Neural progenitor cell (in vitro differentiated cells): ENCODE measurements at regions not wholly inside any gene's neighbourhood (a gene's known extent, or its start where the extent isn't known, plus 50 kb on each side); places are given as distances from the start of the nearest gene placed in this dataset.
A peak's percentile ranks its signal among the peaks of the same experiment; 100 is the strongest.

Source experiments
- DNase-seq: peaks from one replicate; pipeline ENCODE4 v3.0.0-alpha.2; 2016; ENCODE audit warnings: low spot score
- H2AFZ ChIP-seq: fragments of 200-600 bp; sonication (generic); replicated peaks from 2 replicates; pipeline ENCODE4 v1.6.1; 2016; ENCODE audit warnings: antibody characterized with exemption
- H3F3A ChIP-seq: fragments of 200-600 bp; sonication (generic); 2 replicates; pipeline ENCODE4 v1.6.1; 2016; ENCODE audit warnings: antibody characterized with exemption, low read depth
- H3K27ac ChIP-seq: fragments of 200-600 bp; sonication (generic); 2 replicates; pipeline ENCODE4 v1.5.1; 2016; ENCODE audit warnings: mild to moderate bottlenecking
- H3K27me3 ChIP-seq: fragments of 200-600 bp; sonication (generic); 2 replicates; pipeline ENCODE4 v1.6.1; 2016; ENCODE audit warnings: mild to moderate bottlenecking, moderate library complexity
- H3K36me3 ChIP-seq: fragments of 200-600 bp; sonication (generic); 2 replicates; pipeline ENCODE4 v1.5.1; 2016
- H3K4me1 ChIP-seq: fragments of 200-600 bp; sonication (generic); 2 replicates; pipeline ENCODE4 v1.6.1; 2016; ENCODE audit warnings: mixed run types
- H3K4me2 ChIP-seq: fragments of 200-600 bp; sonication (generic); 2 replicates; pipeline ENCODE4 v1.6.1; 2016
- H3K4me3 ChIP-seq: fragments of 200-600 bp; sonication (generic); 2 replicates; pipeline ENCODE4 v1.5.1; 2016
- H3K79me2 ChIP-seq: fragments of 200-600 bp; sonication (generic); 2 replicates; pipeline ENCODE4 v1.6.1; 2016; ENCODE audit warnings: low read depth
- H3K9ac ChIP-seq: fragments of 200-600 bp; sonication (generic); 2 replicates; pipeline ENCODE4 v1.6.1; 2016
- H3K9me3 ChIP-seq: fragments of 200-600 bp; sonication (generic); 2 replicates; pipeline ENCODE4 v1.5.1; 2016; ENCODE audit warnings: low read depth
- H4K20me1 ChIP-seq: fragments of 200-600 bp; sonication (generic); 2 replicates; pipeline ENCODE4 v1.6.1; 2016; ENCODE audit warnings: low read depth
- H3K27ac Mint-ChIP-seq: 3 replicates; pipeline ENCODE4 v1.8.0; 2021; ENCODE audit warnings: mixed read lengths
- H3K27me3 Mint-ChIP-seq: 2 replicates; pipeline ENCODE4 v1.8.0; 2022; ENCODE audit warnings: low read depth, mild to moderate bottlenecking, inconsistent platforms, moderate library complexity, mixed read lengths; ENCODE audit not compliant: insufficient read depth
- H3K36me3 Mint-ChIP-seq: 3 replicates; pipeline ENCODE4 v1.8.0; 2021; ENCODE audit warnings: mixed read lengths
- H3K4me1 Mint-ChIP-seq: 3 replicates; pipeline ENCODE4 v1.8.0; 2021; ENCODE audit warnings: mixed read lengths
- H3K4me3 Mint-ChIP-seq: 3 replicates; pipeline ENCODE4 v1.8.0; 2021; ENCODE audit warnings: mild to moderate bottlenecking, moderate library complexity, mixed read lengths
- H3K9me3 Mint-ChIP-seq: 3 replicates; pipeline ENCODE4 v1.8.0; 2020; ENCODE audit warnings: mixed read lengths
- CTCF ChIP-seq: fragments of 200-600 bp; sonication (generic); IDR thresholded peaks from 2 replicates; pipeline ENCODE4 v1.5.1; 2017; ENCODE audit warnings: antibody characterized with exemption, mild to moderate bottlenecking
- EZH2 ChIP-seq: fragments of 200-600 bp; sonication (generic); IDR thresholded peaks from 2 replicates; pipeline ENCODE4 v1.6.1; 2017; ENCODE audit warnings: antibody characterized with exemption, mild to moderate bottlenecking, moderate library complexity
- EZH2phosphoT487 ChIP-seq: fragments of 200-600 bp; sonication (generic); IDR thresholded peaks from 2 replicates; pipeline ENCODE4 v1.6.1; 2017; ENCODE audit warnings: antibody characterized with exemption

- no peak overlapping the region for H2AFZ ChIP-seq
- no peak for DNase-seq
Observed at GRCh38 chr19:28500982-28501630, 711.8 kb downstream of the UQCRFS1 start.

GRCh38 chr19:28500296-28500695, 712.7 kb downstream of the UQCRFS1 start:
- peaks cover 36% of the 10 kb centered on the region for H3K4me1 Mint-ChIP-seq
- no peaks in the 10 kb centered on the region for H3K36me3 Mint-ChIP-seq
- Histone ChIP-seq H3K27me3 (no peaks in the 10 kb centered on the region), H3K9me3 (no peaks in the 10 kb centered on the region), H3K36me3 (no peaks in the 10 kb centered on the region), H3K27ac (no peak overlapping the region), H3K4me3 (no peak overlapping the region), H2AFZ (no peak overlapping the region), H4K20me1 (no peaks in the 10 kb centered on the region), H3K79me2 (no peaks in the 10 kb centered on the region), H3K4me2 (no peak overlapping the region), H3F3A (no peaks in the 10 kb centered on the region), H3K9ac (no peak overlapping the region), H3K4me1 (peaks cover 10% of the 10 kb centered on the region)
- no peaks in the 10 kb centered on the region for H3K9me3 Mint-ChIP-seq
- no peak overlapping the region for H3K4me3 Mint-ChIP-seq
- H3K27ac Mint-ChIP-seq = no peak overlapping the region
- TF ChIP-seq EZH2phosphoT487 = no peak
- no peak for TF ChIP-seq EZH2
- TF ChIP-seq CTCF = no peak
- no peak for DNase-seq
- peaks cover 4% of the 10 kb centered on the region for H3K27me3 Mint-ChIP-seq

More at GRCh38 chr19:28500982-28501630, 711.8 kb downstream of the UQCRFS1 start:
- H3K4me3 ChIP-seq = no peak overlapping the region
- H3K79me2 ChIP-seq = no peaks in the 10 kb centered on the region
- no peak overlapping the region for H3K4me3 Mint-ChIP-seq
- H3K27me3 ChIP-seq = no peaks in the 10 kb centered on the region
- no peaks in the 10 kb centered on the region for H3K36me3 Mint-ChIP-seq
- H3K9ac ChIP-seq = no peak overlapping the region
- peaks cover 36% of the 10 kb centered on the region for H3K4me1 Mint-ChIP-seq
- H3K27ac ChIP-seq = no peak overlapping the region
- no peaks in the 10 kb centered on the region for H3K9me3 ChIP-seq
- peak overlapping the region; percentile 8 for H3K27ac Mint-ChIP-seq
- peaks cover 4% of the 10 kb centered on the region for H3K27me3 Mint-ChIP-seq
- H3K4me2 ChIP-seq = no peak overlapping the region
- H3K9me3 Mint-ChIP-seq = no peaks in the 10 kb centered on the region
- no peak for TF ChIP-seq EZH2phosphoT487
- no peak for TF ChIP-seq EZH2
- no peak for TF ChIP-seq CTCF
- peaks cover 10% of the 10 kb centered on the region for H3K4me1 ChIP-seq
- no peaks in the 10 kb centered on the region for H4K20me1 ChIP-seq
- no peaks in the 10 kb centered on the region for H3K36me3 ChIP-seq
- no peaks in the 10 kb centered on the region for H3F3A ChIP-seq

GRCh38 chr19:28498404-28498976, 714.5 kb downstream of the UQCRFS1 start:
- Mint-ChIP-seq H3K27ac (no peak overlapping the region), H3K9me3 (no peaks in the 10 kb centered on the region), H3K4me1 (peaks cover 42% of the 10 kb centered on the region), H3K36me3 (no peaks in the 10 kb centered on the region), H3K27me3 (peaks cover 7% of the 10 kb centered on the region), H3K4me3 (no peak overlapping the region)
- H3K79me2 ChIP-seq = no peaks in the 10 kb centered on the region
- H3K4me3 ChIP-seq = no peak overlapping the region
- no peak overlapping the region for H3K4me2 ChIP-seq
- no peak overlapping the region for H3K9ac ChIP-seq
- H4K20me1 ChIP-seq = no peaks in the 10 kb centered on the region
- H3K27ac ChIP-seq = no peak overlapping the region
- no peaks in the 10 kb centered on the region for H3K27me3 ChIP-seq
- H2AFZ ChIP-seq = no peak overlapping the region
- H3K4me1 ChIP-seq = peaks cover 22% of the 10 kb centered on the region
- no peak for TF ChIP-seq CTCF
- no peak for TF ChIP-seq EZH2phosphoT487
- no peak for TF ChIP-seq EZH2
- no peaks in the 10 kb centered on the region for H3K36me3 ChIP-seq
- H3K9me3 ChIP-seq = no peaks in the 10 kb centered on the region
- H3F3A ChIP-seq = peaks cover 17% of the 10 kb centered on the region
- no peak for DNase-seq
